GM21717 (cell line): ENCODE measurements at regions not wholly inside any gene's neighbourhood (a gene's known extent, or its start where the extent isn't known, plus 50 kb on each side); places are given as distances from the start of the nearest gene placed in this dataset.
A peak's percentile ranks its signal among the peaks of the same experiment; 100 is the strongest.

Experiments used
- ATAC-seq: cut with Tn5 transposase; IDR thresholded peaks from one replicate; pipeline ENCODE4 v1.9.1; 2021; ENCODE audit warnings: mild to moderate bottlenecking, moderate library complexity; ENCODE audit not compliant: unreplicated experiment

GRCh38 chr6:54991761-54992330 lies 145.3 kb downstream of the FAM83B start:
- no peak for ATAC-seq

DNA sequence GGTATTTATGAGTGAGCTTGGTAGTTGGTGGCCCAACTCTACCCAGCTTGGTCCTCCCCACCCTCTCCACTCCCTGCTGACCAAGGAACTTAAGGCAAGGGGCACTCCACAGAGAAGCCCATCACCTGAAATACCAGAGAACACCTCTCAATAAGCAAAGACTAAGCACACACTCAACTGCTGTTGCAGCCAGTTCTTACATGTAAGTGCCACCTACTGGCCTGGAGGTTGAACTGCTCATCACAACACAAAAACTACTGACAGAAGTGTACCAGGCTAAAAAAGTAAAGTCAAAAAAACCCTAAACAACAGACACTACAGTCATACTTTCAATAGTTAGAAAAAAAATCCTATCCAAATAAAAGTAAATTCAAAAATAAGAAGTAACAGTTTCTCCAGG lies 146.2 kb downstream of the FAM83B start:
- ATAC-seq = no peak

- ATAC-seq = no peak
These were observed 146.7 kb downstream of the FAM83B start for GRCh38 chr6:54993294-54993693.

GRCh38 chr6:54993948-54994347 lies 147.4 kb downstream of the FAM83B start:
- no peak for ATAC-seq

- ATAC-seq = no peak
These were observed 152.0 kb downstream of the FAM83B start for GRCh38 chr6:54998576-54998975.

GRCh38 chr6:55003719-55004430 lies 157.3 kb downstream of the FAM83B start:
- ATAC-seq = no peak

DNA sequence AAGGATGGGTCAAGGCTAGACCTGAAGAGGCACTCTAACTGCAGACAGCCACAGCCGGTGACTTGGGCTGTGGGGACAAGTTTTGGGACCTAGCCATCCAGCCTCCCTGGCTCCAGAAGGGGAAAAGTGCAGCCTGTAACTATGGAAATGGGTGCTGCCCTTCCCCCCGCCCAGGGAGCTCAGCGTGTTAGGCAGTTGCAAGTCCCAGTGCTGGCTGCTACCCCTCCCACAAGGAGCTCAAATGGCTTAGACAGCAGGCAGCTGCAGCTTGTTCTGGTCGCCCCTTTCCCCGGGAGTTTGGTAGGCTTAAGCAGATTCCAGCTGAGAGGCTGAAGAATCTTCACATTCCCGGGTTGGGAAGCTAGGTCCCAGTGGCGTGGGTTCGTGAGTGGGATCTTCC lies 162.6 kb downstream of the FAM83B start:
- no peak for ATAC-seq

DNA sequence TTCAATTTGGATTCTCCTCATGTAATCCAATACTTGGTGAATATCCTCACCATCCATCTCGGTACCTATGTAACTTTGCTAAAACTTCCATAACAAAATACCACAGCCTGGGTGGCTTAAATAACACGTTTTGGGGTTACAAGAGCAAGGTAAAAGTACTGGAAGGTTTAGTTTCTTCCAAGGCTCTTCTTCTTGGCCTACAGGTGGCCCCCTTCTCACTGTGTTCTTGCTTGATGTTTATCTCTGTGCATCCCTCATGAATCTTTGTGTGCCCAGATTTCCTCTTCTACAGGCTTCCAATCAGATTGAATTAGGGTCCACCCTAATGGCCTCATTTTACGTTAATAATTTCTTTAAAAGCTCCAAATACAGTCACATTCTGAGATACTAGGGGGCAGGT lies 163.3 kb upstream of the HCRTR2 start:
- ATAC-seq = no peak

- ATAC-seq = no peak
These were observed 161.9 kb upstream of the HCRTR2 start for GRCh38 chr6:55012454-55012853.

DNA sequence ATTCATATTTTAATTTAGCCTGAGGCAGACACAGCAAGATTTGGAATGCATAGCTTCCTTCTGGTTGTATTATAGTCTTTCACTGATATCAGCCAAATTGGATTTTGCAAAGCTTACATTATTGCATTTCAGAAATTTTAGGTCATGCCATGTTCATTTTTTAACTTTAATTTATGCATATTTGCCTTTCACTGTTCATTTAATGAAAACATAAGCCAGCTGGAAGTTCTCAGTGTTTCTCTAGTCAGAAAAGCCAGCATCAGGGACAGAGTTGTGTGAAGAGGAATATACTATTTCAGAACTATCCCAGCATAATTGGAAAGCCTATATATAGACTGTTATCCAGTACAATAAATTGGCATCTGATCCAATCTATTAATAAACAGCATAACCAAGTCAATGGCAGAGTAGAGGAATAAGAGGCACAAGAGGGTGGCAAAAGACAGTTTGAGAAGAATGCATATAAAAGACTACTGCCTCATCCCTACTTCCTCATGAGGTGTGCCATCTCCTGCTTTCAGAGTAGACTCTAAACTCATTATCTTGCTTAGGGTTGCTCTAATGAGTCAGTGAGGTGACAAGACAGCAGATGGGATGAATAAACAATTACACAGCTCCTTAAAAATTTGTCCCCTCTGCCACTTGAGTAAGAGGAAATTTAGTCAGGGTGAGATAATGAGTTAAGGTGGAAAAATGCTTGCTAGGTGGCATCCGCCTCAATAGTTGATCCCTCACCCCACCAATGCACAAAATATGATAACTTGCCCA lies 159.8 kb upstream of the HCRTR2 start:
- no peak for ATAC-seq

GRCh38 chr6:55016261-55016660 lies 158.1 kb upstream of the HCRTR2 start:
- ATAC-seq = no peak

- no peak for ATAC-seq
These were observed 156.6 kb upstream of the HCRTR2 start for GRCh38 chr6:55017555-55018300.

- ATAC-seq = no peak
These were observed 154.7 kb upstream of the HCRTR2 start for GRCh38 chr6:55019591-55019990.

- ATAC-seq = no peak
These were observed 151.1 kb upstream of the HCRTR2 start for GRCh38 chr6:55023230-55023629.

- ATAC-seq = no peak
These were observed 141.2 kb upstream of the HCRTR2 start for GRCh38 chr6:55033016-55033546.

DNA sequence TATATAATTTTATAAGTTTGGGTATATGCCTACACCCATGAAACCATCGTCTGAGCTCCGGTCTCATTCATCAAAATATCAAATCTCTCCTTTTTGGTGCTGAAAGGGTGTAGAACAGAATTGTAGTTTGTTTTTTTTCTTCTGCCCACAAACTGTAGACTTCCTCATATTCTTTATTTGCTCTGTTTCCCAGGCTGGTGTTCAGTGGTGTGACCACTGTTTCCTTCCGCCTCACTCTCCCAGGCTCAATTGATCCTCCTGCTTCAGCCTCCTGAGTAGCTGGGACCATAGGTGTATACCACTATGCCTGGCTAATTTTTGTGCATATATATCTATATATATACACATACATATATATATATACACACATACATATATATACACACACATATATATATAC lies 139.6 kb upstream of the HCRTR2 start:
- ATAC-seq = no peak

- ATAC-seq = no peak
These were observed 134.0 kb upstream of the HCRTR2 start for GRCh38 chr6:55040102-55040848.

- ATAC-seq = no peak
These were observed 127.4 kb upstream of the HCRTR2 start for GRCh38 chr6:55046869-55047422.

- peak; percentile 64 for ATAC-seq
These were observed 126.8 kb upstream of the HCRTR2 start for GRCh38 chr6:55047451-55048044.

- no peak for ATAC-seq
These were observed 124.4 kb upstream of the HCRTR2 start for GRCh38 chr6:55049866-55050265.
